Embryonic facial prominence (tissue), 1 donor: ENCODE measurements at regions not wholly inside any gene's neighbourhood (a gene's known extent, or its start where the extent isn't known, plus 50 kb on each side); places are given as distances from the start of the nearest gene placed in this dataset.

ENCODE experiments used
- DNase-seq: peaks from one replicate; pipeline ENCODE4 v3.0.0-alpha.2; 2016; ENCODE audit errors: extremely low spot score

- DNase-seq, result no peak
These were observed 510.9 kb downstream of the TXNL1 start for GRCh38 chr18:56127322-56128099.

- no peak for DNase-seq
These were observed 514.2 kb downstream of the TXNL1 start for GRCh38 chr18:56124186-56124585.

- no peak for DNase-seq
These were observed 516.7 kb downstream of the TXNL1 start for GRCh38 chr18:56121669-56122068.

GRCh38 chr18:56120782-56121181 lies 517.6 kb downstream of the TXNL1 start:
- no peak for DNase-seq

- DNase-seq, result no peak
These were observed 518.7 kb downstream of the TXNL1 start for GRCh38 chr18:56119681-56120080.

DNA sequence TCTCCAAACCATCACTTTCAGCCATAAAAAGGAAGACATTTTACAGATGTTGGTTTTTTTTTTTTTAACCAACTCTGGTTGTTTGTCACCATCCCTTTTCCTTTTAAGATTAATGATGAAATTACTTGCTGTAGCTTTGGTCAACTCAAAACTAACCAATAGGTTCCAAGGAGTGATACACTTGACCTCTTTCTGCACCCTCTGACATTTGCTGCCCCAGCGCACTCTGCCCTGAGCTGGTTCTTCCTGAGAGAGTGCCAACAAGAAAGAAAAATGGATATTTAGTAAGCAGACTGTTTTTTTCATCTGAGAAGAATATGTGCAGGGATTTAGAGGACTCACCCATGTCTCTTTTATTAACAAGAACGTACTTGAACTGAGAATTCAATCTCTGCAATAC lies 520.0 kb downstream of the TXNL1 start:
- no peak for DNase-seq

GRCh38 chr18:56115071-56116015 lies 523.0 kb downstream of the TXNL1 start:
- no peak for DNase-seq

DNA sequence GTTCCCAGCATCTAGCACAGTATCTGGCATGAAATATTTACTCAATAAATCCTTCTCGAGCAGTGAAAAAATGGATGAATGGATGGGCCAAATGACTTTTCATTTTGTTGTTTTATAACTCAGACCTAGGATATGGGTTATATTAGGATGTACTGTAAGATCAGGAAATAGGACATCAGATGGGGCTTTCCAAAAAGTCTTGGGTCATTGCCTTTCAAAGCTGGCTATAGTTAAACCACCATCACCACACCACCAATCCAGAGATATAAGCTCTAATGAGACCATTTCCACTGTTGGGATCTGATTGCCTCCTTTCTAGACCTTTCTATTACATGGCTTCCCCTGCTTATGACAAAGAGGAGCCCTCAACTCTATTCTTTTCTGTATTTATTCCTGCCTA lies 525.0 kb upstream of the TCF4 start:
- no peak for DNase-seq

- no peak for DNase-seq
These were observed 524.2 kb upstream of the TCF4 start for GRCh38 chr18:56112013-56112749.

GRCh38 chr18:56109757-56110156 lies 521.8 kb upstream of the TCF4 start:
- DNase-seq, result no peak

- DNase-seq, result no peak
These were observed 520.7 kb upstream of the TCF4 start for GRCh38 chr18:56108478-56109367.

- no peak for DNase-seq
These were observed 520.0 kb upstream of the TCF4 start for GRCh38 chr18:56107821-56108477.

DNA sequence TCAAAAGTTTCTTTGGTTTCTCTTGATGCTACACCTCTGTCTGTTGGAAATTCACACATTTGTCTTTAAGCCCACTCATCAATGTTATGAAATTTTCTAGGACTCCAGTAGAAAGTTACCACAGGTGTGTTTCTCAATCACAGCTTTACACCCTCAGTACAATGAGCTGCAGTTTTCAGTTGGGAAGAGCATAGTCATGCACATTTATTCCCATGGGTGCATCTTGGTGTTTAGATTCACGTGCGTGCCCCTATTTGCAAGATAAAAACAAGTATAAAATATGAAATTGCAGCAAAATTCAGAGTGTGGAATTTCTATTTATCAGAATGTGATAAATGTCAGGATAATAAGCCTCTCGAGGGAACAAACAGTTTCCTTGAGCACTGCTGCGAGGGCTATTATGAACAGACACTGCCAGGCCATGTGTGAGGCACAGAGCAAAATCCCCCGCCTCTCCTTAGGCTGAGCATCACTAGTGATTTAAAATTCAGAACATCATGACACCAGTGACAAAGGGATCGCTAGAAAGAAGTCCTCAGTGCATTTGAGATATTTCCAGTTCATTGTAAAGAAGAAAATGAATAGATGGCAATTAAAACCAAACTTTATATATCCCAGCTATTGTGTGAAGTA lies 512.2 kb upstream of the TCF4 start:
- no peak for DNase-seq

GRCh38 chr18:56097621-56098020 lies 509.6 kb upstream of the TCF4 start:
- DNase-seq, result no peak

DNA sequence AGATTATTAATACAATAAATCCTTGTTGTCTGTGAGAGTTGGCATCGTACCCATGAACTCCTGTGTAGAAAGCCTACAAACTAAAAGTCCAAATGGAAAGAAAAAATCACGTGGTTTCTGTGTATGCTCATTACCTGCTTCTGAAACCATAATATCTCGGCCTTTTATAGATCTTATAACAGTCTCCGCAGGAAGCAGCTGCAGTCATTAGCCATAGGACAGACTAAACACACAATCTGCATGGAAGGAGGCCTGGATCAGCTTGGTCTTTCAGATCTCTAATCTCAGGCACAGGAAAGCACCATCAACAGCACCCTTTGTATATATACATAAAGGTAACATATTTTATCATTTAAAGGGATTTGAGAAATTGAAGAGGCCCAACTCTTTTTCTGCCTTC lies 508.9 kb upstream of the TCF4 start:
- DNase-seq, result no peak

DNA sequence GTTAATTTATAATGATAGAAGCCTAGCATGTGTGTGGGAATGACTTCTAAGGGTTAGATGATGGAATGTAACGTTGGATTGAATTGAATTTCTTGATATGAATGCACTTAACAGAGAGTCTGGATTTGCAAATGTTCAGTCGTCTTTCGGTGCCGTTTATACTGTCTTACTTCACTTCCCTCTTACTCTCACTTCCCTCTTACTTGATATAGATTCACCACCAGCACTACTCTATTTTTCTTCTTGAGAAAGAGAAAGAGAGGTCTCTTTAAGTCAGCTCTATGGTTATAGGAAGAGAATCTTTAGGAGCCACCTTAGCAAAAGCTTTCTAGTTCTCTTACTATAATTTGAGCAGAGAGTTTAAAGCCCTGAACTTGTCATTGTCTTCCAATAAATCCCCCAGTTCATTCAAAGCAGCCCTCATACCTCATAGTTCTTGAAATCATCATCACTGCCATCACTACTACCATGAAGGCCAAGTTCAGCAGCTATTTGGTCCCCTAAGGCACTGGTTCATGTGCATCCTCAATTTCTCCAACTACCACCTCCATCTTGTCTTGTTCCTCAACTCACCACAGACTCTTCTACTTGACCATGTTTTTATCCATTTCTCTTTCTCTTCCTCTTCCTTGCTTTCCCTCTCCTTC lies 501.7 kb upstream of the TCF4 start:
- no peak for DNase-seq

- DNase-seq, result no peak
These were observed 498.8 kb upstream of the TCF4 start for GRCh38 chr18:56086786-56087185.

- DNase-seq, result no peak
These were observed 498.2 kb upstream of the TCF4 start for GRCh38 chr18:56086176-56086575.

- DNase-seq, result no peak
These were observed 497.6 kb upstream of the TCF4 start for GRCh38 chr18:56085551-56085950.
